Neural cell (in vitro differentiated cells): ENCODE measurements at regions not wholly inside any gene's neighbourhood (a gene's known extent, or its start where the extent isn't known, plus 50 kb on each side); places are given as distances from the start of the nearest gene placed in this dataset.

Experiments used
- H2AFZ ChIP-seq: fragments of 200-600, 300-800 bp; sonication (generic), shearing (Covaris generic); 2 replicates; pipeline ENCODE4 v1.6.0; 2014; ENCODE audit warnings: low read depth, mild to moderate bottlenecking, antibody characterized with exemption, low read length, moderate library complexity
- H3F3A ChIP-seq: fragments of 200-600 bp; shearing (Covaris generic); 2 replicates; pipeline ENCODE4 v1.6.1; 2016; ENCODE audit warnings: mild to moderate bottlenecking, moderate library complexity, mixed read lengths, antibody characterized with exemption, low read length; ENCODE audit not compliant: insufficient read depth, poor library complexity, severe bottlenecking
- H3K27ac ChIP-seq: fragments of 200-600, 300-800 bp; sonication (generic), shearing (Covaris generic); 2 replicates; pipeline ENCODE4 v1.5.1; 2014; ENCODE audit warnings: mild to moderate bottlenecking, low read length, moderate library complexity
- H3K27me3 ChIP-seq: fragments of 300-800, 200-600 bp; sonication (generic), shearing (Covaris generic); 2 replicates; pipeline ENCODE4 v1.6.0; 2014; ENCODE audit warnings: mild to moderate bottlenecking, low read depth, low read length, moderate library complexity; ENCODE audit not compliant: insufficient read depth
- H3K36me3 ChIP-seq: fragments of 300-800, 200-600 bp; sonication (generic), shearing (Covaris generic); 2 replicates; pipeline ENCODE4 v1.5.1; 2014; ENCODE audit warnings: mild to moderate bottlenecking, antibody characterized with exemption, low read length, moderate library complexity; ENCODE audit not compliant: insufficient read depth
- H3K4me2 ChIP-seq: fragments of 300-800, 200-600 bp; sonication (generic), shearing (Covaris generic); 2 replicates; pipeline ENCODE4 v1.6.0; 2014; ENCODE audit warnings: mild to moderate bottlenecking, low read length
- H3K4me3 ChIP-seq: fragments of 300-800, 200-600 bp; sonication (generic), shearing (Covaris generic); 2 replicates; pipeline ENCODE4 v1.5.1; 2014; ENCODE audit warnings: mild to moderate bottlenecking, low read length, moderate library complexity
- H3K79me2 ChIP-seq: fragments of 200-600 bp; shearing (Covaris generic); replicated peaks from 2 replicates; pipeline ENCODE4 v1.6.0; 2014; ENCODE audit warnings: mild to moderate bottlenecking, low read length, moderate library complexity; ENCODE audit not compliant: insufficient read depth
- H3K9ac ChIP-seq: fragments of 300-800, 200-600 bp; sonication (generic), shearing (Covaris generic); 2 replicates; pipeline ENCODE4 v1.6.1; 2016; ENCODE audit warnings: mild to moderate bottlenecking, low read length, mixed read lengths
- H3K9me2 ChIP-seq: fragments of 200-600 bp; shearing (Covaris generic); 2 replicates; pipeline ENCODE4 v1.6.1; 2016; ENCODE audit warnings: mild to moderate bottlenecking, low read length, mixed read lengths; ENCODE audit not compliant: insufficient read depth
- H3K9me3 ChIP-seq: fragments of 200-600, 300-800 bp; sonication (generic), shearing (Covaris generic); 2 replicates; pipeline ENCODE4 v1.6.1; 2016; ENCODE audit warnings: mild to moderate bottlenecking, mixed run types, low read length, moderate library complexity, mixed read lengths
- H4K20me1 ChIP-seq: fragments of 200-600 bp; shearing (Covaris generic); 2 replicates; pipeline ENCODE4 v1.6.1; 2016; ENCODE audit warnings: mild to moderate bottlenecking, mixed run types; ENCODE audit not compliant: insufficient read depth
- CTCF ChIP-seq: fragments of 450-650 bp; IDR thresholded peaks from 2 replicates; pipeline ENCODE4 v1.5.1; 2014; ENCODE audit warnings: antibody characterized with exemption, mild to moderate bottlenecking, moderate library complexity; ENCODE audit not compliant: poor library complexity, severe bottlenecking
- EP300 ChIP-seq: fragments of 450-650 bp; conservative IDR thresholded peaks from 2 replicates; pipeline ENCODE4 v1.6.1; 2014; ENCODE audit warnings: antibody characterized with exemption, mild to moderate bottlenecking, moderate library complexity; ENCODE audit not compliant: poor library complexity, severe bottlenecking
- EZH2 ChIP-seq: fragments of 200-600, 300-800 bp; shearing (Covaris generic), sonication (generic); IDR thresholded peaks from 2 replicates; pipeline ENCODE4 v1.6.1; 2014; ENCODE audit warnings: antibody characterized with exemption, low read length, borderline replicate concordance, mild to moderate bottlenecking; ENCODE audit not compliant: insufficient read depth, poor library complexity, severe bottlenecking
- MXI1 ChIP-seq: fragments of 450-650 bp; conservative IDR thresholded peaks from 2 replicates; pipeline ENCODE4 v1.6.1; 2014; ENCODE audit warnings: antibody characterized with exemption, mild to moderate bottlenecking; ENCODE audit not compliant: poor library complexity, severe bottlenecking
- POLR2AphosphoS5 ChIP-seq: IDR thresholded peaks from 2 replicates; pipeline ENCODE4 v1.6.1; 2012
- RAD21 ChIP-seq: fragments of 450-650 bp; conservative IDR thresholded peaks from 2 replicates; pipeline ENCODE4 v1.6.1; 2014; ENCODE audit warnings: antibody characterized with exemption, mild to moderate bottlenecking, moderate library complexity
- REST ChIP-seq: IDR thresholded peaks from 2 replicates; pipeline ENCODE4 v1.6.1; 2012; ENCODE audit warnings: borderline replicate concordance
- SMC3 ChIP-seq: fragments of 450-650 bp; conservative IDR thresholded peaks from 2 replicates; pipeline ENCODE4 v1.6.1; 2014; ENCODE audit warnings: antibody characterized with exemption, mild to moderate bottlenecking, moderate library complexity; ENCODE audit not compliant: poor library complexity
- TAF1 ChIP-seq: IDR thresholded peaks from 2 replicates; pipeline ENCODE4 v1.6.1; 2012; ENCODE audit warnings: low read depth

- H3K4me3 ChIP-seq = no peak overlapping the region
- no peak overlapping the region for H3K9ac ChIP-seq
- no peaks in the 10 kb centered on the region for H3K79me2 ChIP-seq
- no peaks in the 10 kb centered on the region for H3F3A ChIP-seq
- H3K27me3 ChIP-seq = no peaks in the 10 kb centered on the region
- H3K9me3 ChIP-seq = no peaks in the 10 kb centered on the region
- TF ChIP-seq EZH2 = no peak
- TF ChIP-seq MXI1 = no peak
- TF ChIP-seq TAF1 = no peak
- no peak for TF ChIP-seq POLR2AphosphoS5
- TF ChIP-seq REST = no peak
- no peak for TF ChIP-seq EP300
- no peak for TF ChIP-seq CTCF
- no peak for TF ChIP-seq SMC3
- no peak for TF ChIP-seq RAD21
- H3K4me2 ChIP-seq = no peak overlapping the region
- H4K20me1 ChIP-seq = no peaks in the 10 kb centered on the region
- no peaks in the 10 kb centered on the region for H3K36me3 ChIP-seq
- H3K9me2 ChIP-seq = no peaks in the 10 kb centered on the region
- no peak overlapping the region for H2AFZ ChIP-seq
- H3K27ac ChIP-seq = no peak overlapping the region
Observed at GRCh38 chr18:23380001-23380550, 73.0 kb upstream of the RIOK3 start.

- Histone ChIP-seq H3K9me3 (no peaks in the 10 kb centered on the region), H3K9me2 (no peaks in the 10 kb centered on the region), H4K20me1 (no peaks in the 10 kb centered on the region), H3K9ac (no peak overlapping the region), H3F3A (no peaks in the 10 kb centered on the region), H3K4me2 (no peak overlapping the region), H3K27me3 (no peaks in the 10 kb centered on the region), H3K36me3 (no peaks in the 10 kb centered on the region), H2AFZ (no peak overlapping the region), H3K79me2 (no peaks in the 10 kb centered on the region), H3K4me3 (no peak overlapping the region), H3K27ac (no peak overlapping the region)
- TF ChIP-seq EZH2 (no peak), MXI1 (no peak), SMC3 (no peak), RAD21 (no peak), CTCF (no peak), REST (no peak), POLR2AphosphoS5 (no peak), EP300 (no peak), TAF1 (no peak)
Observed at GRCh38 chr18:23380817-23381216, 72.3 kb upstream of the RIOK3 start.
